Glutamatergic neuron (in vitro differentiated cells): ENCODE measurements at regions not wholly inside any gene's neighbourhood (a gene's known extent, or its start where the extent isn't known, plus 50 kb on each side); places are given as distances from the start of the nearest gene placed in this dataset.

ENCODE experiments used
- DNase-seq: peaks from one replicate; pipeline ENCODE4 v3.0.0; 2022
- H3K27ac Mint-ChIP-seq: one replicate; pipeline ENCODE4 v1.8.0; 2020; ENCODE audit warnings: mild to moderate bottlenecking, mixed read lengths, inconsistent platforms; ENCODE audit not compliant: unreplicated experiment
- H3K27me3 Mint-ChIP-seq: one replicate; pipeline ENCODE4 v1.8.0; 2020; ENCODE audit warnings: mild to moderate bottlenecking, moderate library complexity, mixed read lengths, inconsistent platforms; ENCODE audit not compliant: unreplicated experiment
- H3K36me3 Mint-ChIP-seq: one replicate; pipeline ENCODE4 v1.8.0; 2020; ENCODE audit warnings: mild to moderate bottlenecking, mixed read lengths, inconsistent platforms; ENCODE audit not compliant: unreplicated experiment
- H3K4me1 Mint-ChIP-seq: one replicate; pipeline ENCODE4 v1.8.0; 2020; ENCODE audit warnings: mild to moderate bottlenecking, low read depth, mixed read lengths, inconsistent platforms; ENCODE audit not compliant: unreplicated experiment
- H3K4me3 Mint-ChIP-seq: one replicate; pipeline ENCODE4 v1.8.0; 2020; ENCODE audit warnings: mild to moderate bottlenecking, mixed read lengths, inconsistent platforms; ENCODE audit not compliant: unreplicated experiment
- H3K9me3 Mint-ChIP-seq: one replicate; pipeline ENCODE4 v1.8.0; 2020; ENCODE audit warnings: mild to moderate bottlenecking, moderate library complexity, mixed read lengths, inconsistent platforms; ENCODE audit not compliant: unreplicated experiment
- TF ChIP-seq, protein P1 (sequence below): fragments of 200-600 bp; sonication (generic); IDR thresholded peaks from one replicate; pipeline ENCODE4 v1.5.0; 2021; ENCODE audit not compliant: partially characterized antibody, unreplicated experiment

DNA sequence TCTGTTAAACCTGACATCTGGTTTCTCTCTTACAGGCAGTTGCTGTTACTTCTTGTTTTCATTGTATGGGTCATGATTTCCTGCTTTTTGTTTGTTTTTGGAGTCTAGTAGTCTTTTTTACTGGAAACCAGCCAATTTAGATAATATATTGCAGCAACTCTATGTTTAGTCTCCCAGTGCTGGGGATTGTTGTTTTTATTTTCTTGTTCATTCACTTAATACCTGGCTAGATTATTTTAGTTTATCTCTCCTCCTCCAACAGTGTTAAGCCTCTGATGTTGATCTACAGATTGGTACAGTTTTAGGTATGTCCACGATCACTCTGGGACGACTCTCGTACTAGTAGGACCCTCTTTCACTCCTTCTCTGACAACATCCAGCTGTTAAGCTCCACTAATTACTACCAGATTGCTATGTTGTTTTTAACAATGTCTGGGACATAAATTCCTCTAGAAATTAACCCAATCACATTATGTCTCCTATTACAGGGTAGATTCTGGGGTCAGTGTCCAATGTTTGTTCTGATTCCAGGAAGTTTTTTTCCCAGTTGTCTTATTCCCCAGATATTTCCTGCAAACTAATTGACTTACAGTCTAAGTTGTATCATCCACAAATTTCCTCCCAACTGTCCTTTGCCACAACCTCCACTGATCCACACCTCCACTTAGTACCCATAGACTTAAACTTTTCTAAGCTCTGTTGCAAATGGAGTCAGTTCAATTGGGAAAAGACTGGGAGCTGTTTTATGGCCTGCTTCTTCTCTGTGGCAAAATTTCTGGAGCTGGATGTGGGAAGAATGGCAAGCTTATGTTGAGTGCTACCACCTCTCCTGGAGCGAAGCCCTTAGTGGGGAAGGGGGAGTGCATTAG lies 1280.6 kb upstream of the CNTN5 start:
- no peak overlapping the region for H3K27ac Mint-ChIP-seq
- H3K27me3 Mint-ChIP-seq = peaks cover 3% of the 10 kb centered on the region
- DNase-seq = no peak
- TF ChIP-seq, protein P1, sequence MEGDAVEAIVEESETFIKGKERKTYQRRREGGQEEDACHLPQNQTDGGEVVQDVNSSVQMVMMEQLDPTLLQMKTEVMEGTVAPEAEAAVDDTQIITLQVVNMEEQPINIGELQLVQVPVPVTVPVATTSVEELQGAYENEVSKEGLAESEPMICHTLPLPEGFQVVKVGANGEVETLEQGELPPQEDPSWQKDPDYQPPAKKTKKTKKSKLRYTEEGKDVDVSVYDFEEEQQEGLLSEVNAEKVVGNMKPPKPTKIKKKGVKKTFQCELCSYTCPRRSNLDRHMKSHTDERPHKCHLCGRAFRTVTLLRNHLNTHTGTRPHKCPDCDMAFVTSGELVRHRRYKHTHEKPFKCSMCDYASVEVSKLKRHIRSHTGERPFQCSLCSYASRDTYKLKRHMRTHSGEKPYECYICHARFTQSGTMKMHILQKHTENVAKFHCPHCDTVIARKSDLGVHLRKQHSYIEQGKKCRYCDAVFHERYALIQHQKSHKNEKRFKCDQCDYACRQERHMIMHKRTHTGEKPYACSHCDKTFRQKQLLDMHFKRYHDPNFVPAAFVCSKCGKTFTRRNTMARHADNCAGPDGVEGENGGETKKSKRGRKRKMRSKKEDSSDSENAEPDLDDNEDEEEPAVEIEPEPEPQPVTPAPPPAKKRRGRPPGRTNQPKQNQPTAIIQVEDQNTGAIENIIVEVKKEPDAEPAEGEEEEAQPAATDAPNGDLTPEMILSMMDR = no peak
- H3K36me3 Mint-ChIP-seq = no peaks in the 10 kb centered on the region
- no peak overlapping the region for H3K4me3 Mint-ChIP-seq
- H3K4me1 Mint-ChIP-seq = no peaks in the 10 kb centered on the region
- no peaks in the 10 kb centered on the region for H3K9me3 Mint-ChIP-seq

DNA sequence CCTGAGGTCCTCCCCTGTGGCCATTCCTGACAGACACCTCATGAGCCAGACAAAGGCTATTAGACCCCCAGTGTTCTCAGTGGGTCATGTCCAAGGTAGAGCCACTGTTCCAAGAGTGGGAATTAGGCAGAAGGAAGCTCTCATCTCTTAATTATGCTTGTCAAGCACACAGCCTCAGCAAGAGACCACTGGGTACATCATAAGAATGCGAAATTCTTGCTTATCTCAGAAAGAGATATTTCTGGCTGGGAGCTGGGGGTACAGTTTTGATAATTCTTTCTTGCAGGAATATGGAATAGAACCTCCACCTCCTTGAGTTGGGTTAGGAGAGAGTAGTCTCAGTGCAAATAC lies 1280.0 kb upstream of the CNTN5 start:
- peaks cover 3% of the 10 kb centered on the region for H3K27me3 Mint-ChIP-seq
- H3K9me3 Mint-ChIP-seq = no peaks in the 10 kb centered on the region
- DNase-seq = no peak
- TF ChIP-seq, protein P1 = no peak
- H3K4me1 Mint-ChIP-seq = no peaks in the 10 kb centered on the region
- no peak overlapping the region for H3K27ac Mint-ChIP-seq
- no peaks in the 10 kb centered on the region for H3K36me3 Mint-ChIP-seq
- H3K4me3 Mint-ChIP-seq = no peak overlapping the region

DNA sequence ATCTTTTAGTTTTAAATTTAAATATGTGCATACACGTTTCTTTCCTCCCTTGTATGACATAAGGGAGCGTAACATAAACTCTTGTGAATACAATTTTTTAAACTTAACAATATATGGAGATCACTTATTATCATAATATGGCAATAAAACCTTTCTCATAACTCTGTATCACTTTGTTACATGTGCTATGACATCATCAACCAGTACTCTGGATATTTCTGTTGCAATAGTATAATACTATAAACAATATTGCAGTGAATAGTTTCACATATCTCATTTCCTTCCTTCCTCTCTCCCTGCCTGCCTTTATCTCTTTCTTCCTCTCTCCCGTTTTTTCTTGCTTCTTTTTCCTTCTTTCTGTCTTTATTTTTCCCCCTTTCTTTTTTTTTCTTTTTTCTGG lies 1278.0 kb upstream of the CNTN5 start:
- no peaks in the 10 kb centered on the region for H3K36me3 Mint-ChIP-seq
- no peaks in the 10 kb centered on the region for H3K4me1 Mint-ChIP-seq
- DNase-seq = no peak
- TF ChIP-seq, protein P1 = no peak
- peaks cover 2% of the 10 kb centered on the region for H3K9me3 Mint-ChIP-seq
- no peaks in the 10 kb centered on the region for H3K27me3 Mint-ChIP-seq
- no peak overlapping the region for H3K27ac Mint-ChIP-seq
- no peak overlapping the region for H3K4me3 Mint-ChIP-seq

DNA sequence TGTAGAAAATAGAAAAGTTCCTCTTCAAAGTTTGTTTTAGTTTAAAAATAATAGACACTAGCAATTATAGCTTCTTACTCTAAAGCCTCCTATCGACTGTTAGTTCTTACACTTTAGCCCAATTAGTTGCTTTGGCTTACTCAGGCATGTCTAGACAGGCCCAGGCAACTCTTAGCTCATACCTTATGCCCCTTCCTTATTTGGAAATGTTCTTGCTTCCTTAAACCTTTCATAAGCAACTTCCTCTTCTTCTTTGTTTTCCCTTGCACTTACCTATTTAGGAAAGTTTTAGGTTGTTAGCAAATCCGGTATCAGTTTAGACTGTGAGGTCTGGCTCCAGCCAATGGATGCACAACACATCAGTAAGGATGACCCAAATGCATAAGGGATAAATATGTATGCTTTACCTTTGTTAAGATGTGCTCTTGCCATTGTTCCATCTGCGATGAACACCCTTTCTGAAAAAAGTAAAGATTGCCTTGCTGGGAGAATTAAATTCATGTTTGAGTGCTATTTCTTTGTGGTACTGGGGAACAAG lies 1277.5 kb upstream of the CNTN5 start:
- H3K27ac Mint-ChIP-seq = no peak overlapping the region

More for the DNA sequence above, 1277.5 kb upstream of the CNTN5 start:
- no peak for DNase-seq
- Mint-ChIP-seq H3K36me3 (no peaks in the 10 kb centered on the region), H3K9me3 (peaks cover 2% of the 10 kb centered on the region), H3K4me1 (no peaks in the 10 kb centered on the region), H3K4me3 (no peak overlapping the region), H3K27me3 (no peaks in the 10 kb centered on the region)
- TF ChIP-seq, protein P1 = no peak
